Spleen (tissue), 11 donors: ENCODE measurements at regions not wholly inside any gene's neighbourhood (a gene's known extent, or its start where the extent isn't known, plus 50 kb on each side); places are given as distances from the start of the nearest gene placed in this dataset.

Experiments used
- DNase-seq: peaks from one replicate; pipeline ENCODE4 v3.0.0-alpha.2; 2020
- H3K27ac ChIP-seq, 8 donors: fragments of 200-600 bp; sonication (generic) in 7 of 8; 1 replicate in 4 of 8; 2 replicates in 4 of 8; pipeline versions ENCODE4 v1.5.0 to v1.8.0; 2016 to 2021; ENCODE audit warnings: inconsistent platforms in 4 of 8, mild to moderate bottlenecking in 4 of 8, moderate library complexity in 1 of 8
- H3K27me3 ChIP-seq, 7 donors: fragments of 200-600 bp; sonication (generic) in 6 of 7; replicated peaks in 1 of 7; 1 replicate in 4 of 7; 2 replicates in 3 of 7; pipeline versions ENCODE4 v1.5.0 to v1.8.0; 2016 to 2021; ENCODE audit warnings: inconsistent platforms in 3 of 7, mild to moderate bottlenecking in 1 of 7
- H3K36me3 ChIP-seq, 6 donors: fragments of 200-600 bp; sonication (generic) in 5 of 6; 1 replicate in 4 of 6; 2 replicates in 2 of 6; pipeline versions ENCODE4 v1.5.0 to v1.8.0; 2016 to 2021; ENCODE audit warnings: inconsistent platforms in 2 of 6
- H3K4me1 ChIP-seq, 6 donors: fragments of 200-600 bp; sonication (generic) in 5 of 6; 1 replicate in 3 of 6; 2 replicates in 3 of 6; pipeline versions ENCODE4 v1.5.0 to v1.8.0; 2016 to 2021; ENCODE audit warnings: inconsistent platforms in 3 of 6
- H3K4me3 ChIP-seq, 8 donors: fragments of 200-600 bp; sonication (generic) in 7 of 8; 1 replicate in 4 of 8; 2 replicates in 4 of 8; pipeline versions ENCODE4 v1.5.0 to v1.8.0; 2016 to 2021; ENCODE audit warnings: inconsistent platforms in 4 of 8, mild to moderate bottlenecking in 4 of 8, moderate library complexity in 2 of 8
- H3K9me3 ChIP-seq, 8 donors: fragments of 200-600 bp; sonication (generic) in 7 of 8; 1 replicate in 4 of 8; 2 replicates in 4 of 8; pipeline versions ENCODE4 v1.5.0 to v1.8.0; 2016 to 2021; ENCODE audit warnings: inconsistent platforms in 4 of 8
- CTCF ChIP-seq, 11 experiments: fragments of 200-600 bp in 7 of 11; fragments of 450-650 bp in 4 of 11; sonication (generic) in 4 of 11; IDR thresholded peaks in 8 of 11; conservative IDR thresholded peaks in 3 of 11; 1 replicate in 7 of 11; 2 replicates in 4 of 11; pipeline versions ENCODE4 v1.4.0 to v1.8.0; 2016 to 2021; ENCODE audit warnings: antibody characterized with exemption in 11 of 11, inconsistent platforms in 4 of 11, mild to moderate bottlenecking in 1 of 11
- POLR2A ChIP-seq, 3 donors: fragments of 450-650 bp; IDR thresholded peaks; one replicate each; pipeline ENCODE4 v1.5.1; 2017; ENCODE audit warnings: antibody characterized with exemption in 3 of 3, mild to moderate bottlenecking in 1 of 3
- POLR2AphosphoS5 ChIP-seq, 3 donors: sonication (generic); formaldehyde crosslinking; IDR thresholded peaks; one replicate each; pipeline ENCODE4 v1.5.1; 2017; ENCODE audit warnings: antibody characterized with exemption in 3 of 3
- WGBS, 5 donors: extraction: QIAGEN DNeasy Blood & Tissue Kit in 3 of 5; methylation state at CpG; one replicate each; pipeline versions ENCODE4 v1.1.5 to v1.1.7; 2013 to 2018; 5-methylcytosine and 5-hydroxymethylcytosine counted together
- intact Hi-C: fragments of 100-400 bp; cut with DNase I; formaldehyde crosslinking; loops from one replicate; pipeline ENCODE4 v1.15.0; 2023; ENCODE audit warnings: low total_unique reads
- donor health status: healthy with polysubstance abuse.
- donor health status: DM: no; HTN: no; CAD: no; lungs with moderate emphysema.
- donor health status: DM: no; HTN: no; CAD: no.
- donor health status: Bipolar disorder and iron deficiency.
- donor health status: healthy.
- donor health status: DM: no; HTN: no; CAD: no.
- donor health status: DM: yes; HTN: yes; CAD: no.

- H3K4me1 ChIP-seq, result no peaks in the 10 kb centered on the region
- peaks cover 0 to 8% (median 0%) of the 10 kb centered on the region in 7 donors for H3K27me3 ChIP-seq
- H3K4me3 ChIP-seq, result no peak overlapping the region
- WGBS, 5 donors, result 53 to 79% (median 74%) methylated on average over 4 of the region's 4 CpGs
- TF ChIP-seq POLR2A (IDR thresholded peaks at IDR 0.05), result no peak
- no peaks in the 10 kb centered on the region for H3K9me3 ChIP-seq
- H3K27ac ChIP-seq, result no peak overlapping the region
- H3K36me3 ChIP-seq, result no peaks in the 10 kb centered on the region
- DNase-seq, result no peak
- intact Hi-C loops, result no loop called here
Observed at GRCh38 chr19:30997222-30997621, 352.0 kb downstream of the TSHZ3 start.

GRCh38 chr19:30978639-30979038, 370.6 kb downstream of the TSHZ3 start:
- Histone ChIP-seq H3K36me3 (no peaks in the 10 kb centered on the region), H3K27me3 (no peaks in the 10 kb centered on the region), H3K4me3 (no peak overlapping the region), H3K27ac (no peak overlapping the region), H3K4me1 (no peaks in the 10 kb centered on the region), H3K9me3 (peaks cover 0 to 34% (median 29%) of the 10 kb centered on the region in 8 donors)
- intact Hi-C loops, result no loop called here
- no peak for TF ChIP-seq POLR2A (IDR thresholded peaks at IDR 0.05)
- WGBS, 5 donors, result 40 to 46% (median 44%) methylated on average over 4 of the region's 4 CpGs
- DNase-seq, result no peak

GRCh38 chr19:30969591-30969990, 379.6 kb downstream of the TSHZ3 start:
- Histone ChIP-seq H3K4me3 (no peak overlapping the region), H3K27ac (no peak overlapping the region), H3K9me3 (no peaks in the 10 kb centered on the region), H3K27me3 (no peaks in the 10 kb centered on the region), H3K4me1 (no peaks in the 10 kb centered on the region), H3K36me3 (no peaks in the 10 kb centered on the region)
- no peak for DNase-seq
- intact Hi-C loops, result no loop called here
- 88 to 100% (median 97%) methylated on average over 2 of the region's 2 CpGs for WGBS, 5 donors
- no peak for TF ChIP-seq POLR2AphosphoS5 (IDR thresholded peaks at IDR 0.05)
- no peak for TF ChIP-seq POLR2A (IDR thresholded peaks at IDR 0.05)
- TF ChIP-seq CTCF (IDR thresholded peaks at IDR 0.05 in 8 of 11, conservative IDR thresholded peaks at IDR 0.05 in 3 of 11), result no peak

- no peak overlapping the region for H3K4me3 ChIP-seq
- TF ChIP-seq POLR2AphosphoS5 (IDR thresholded peaks at IDR 0.05) (no peak), POLR2A (IDR thresholded peaks at IDR 0.05) (no peak)
- no peaks in the 10 kb centered on the region for H3K36me3 ChIP-seq
- H3K27me3 ChIP-seq, result no peaks in the 10 kb centered on the region
- WGBS, 5 donors, result 83 to 89% (median 88%) methylated on average over 5 of the region's 5 CpGs
- H3K9me3 ChIP-seq, result peaks cover 0 to 4% (median 0%) of the 10 kb centered on the region in 8 donors
- no peak overlapping the region for H3K27ac ChIP-seq
- intact Hi-C loops, result no loop called here
- DNase-seq, result no peak
- no peaks in the 10 kb centered on the region for H3K4me1 ChIP-seq
Observed at GRCh38 chr19:30968841-30969399, 380.3 kb downstream of the TSHZ3 start.

- Histone ChIP-seq H3K4me1 (no peaks in the 10 kb centered on the region), H3K27me3 (no peaks in the 10 kb centered on the region), H3K27ac (no peak overlapping the region), H3K9me3 (peaks cover 0 to 11% (median 2%) of the 10 kb centered on the region in 8 donors), H3K4me3 (no peak overlapping the region), H3K36me3 (no peaks in the 10 kb centered on the region)
- no peak for DNase-seq
- WGBS, 5 donors, result 77 to 95% (median 87%) methylated on average over 5 of the region's 5 CpGs
- TF ChIP-seq CTCF (IDR thresholded peaks at IDR 0.05 in 8 of 11, conservative IDR thresholded peaks at IDR 0.05 in 3 of 11) (no peak), POLR2AphosphoS5 (IDR thresholded peaks at IDR 0.05) (no peak), POLR2A (IDR thresholded peaks at IDR 0.05) (no peak)
- intact Hi-C loops, result no loop called here
Observed at GRCh38 chr19:30968210-30968609, 381.0 kb downstream of the TSHZ3 start.

- H3K36me3 ChIP-seq, result no peaks in the 10 kb centered on the region
- no peaks in the 10 kb centered on the region for H3K4me1 ChIP-seq
- intact Hi-C loops, result no loop called here
- TF ChIP-seq POLR2A (IDR thresholded peaks at IDR 0.05) (no peak), POLR2AphosphoS5 (IDR thresholded peaks at IDR 0.05) (no peak), CTCF (IDR thresholded peaks at IDR 0.05 in 8 of 11, conservative IDR thresholded peaks at IDR 0.05 in 3 of 11) (no peak)
- DNase-seq, result no peak
- H3K27me3 ChIP-seq, result no peaks in the 10 kb centered on the region
- 65 to 74% (median 68%) methylated on average over 4 of the region's 4 CpGs for WGBS, 5 donors
- no peak overlapping the region for H3K4me3 ChIP-seq
- H3K9me3 ChIP-seq, result peaks cover 0 to 12% (median 2%) of the 10 kb centered on the region in 8 donors
- H3K27ac ChIP-seq, result no peak overlapping the region
Observed at GRCh38 chr19:30966486-30966885, 382.8 kb downstream of the TSHZ3 start.
